ENCODE measurements at regions not wholly inside any gene's neighbourhood (a gene's known extent, or its start where the extent isn't known, plus 50 kb on each side); places are given as distances from the start of the nearest gene placed in this dataset.

DNA sequence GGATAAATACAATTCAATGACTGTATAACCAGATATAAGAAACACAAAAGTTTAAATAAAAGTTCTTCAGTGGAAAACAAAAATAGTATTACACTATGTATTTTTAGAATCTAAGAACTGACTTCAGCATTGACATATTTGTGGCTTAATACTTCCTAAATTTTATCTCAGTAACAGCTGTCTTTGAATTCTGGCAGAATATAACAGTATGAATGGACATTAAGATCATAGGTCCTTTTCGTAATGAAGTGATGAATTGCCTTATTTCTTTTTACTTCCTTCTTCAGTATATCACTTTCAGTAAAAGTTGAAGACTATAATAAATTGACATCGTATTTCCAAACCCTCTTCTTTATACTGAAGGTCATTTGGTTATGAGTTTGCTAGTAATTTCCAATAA, 1030.0 kb downstream of the MRPL39 start:
- TF ChIP-seq, protein P1, sequence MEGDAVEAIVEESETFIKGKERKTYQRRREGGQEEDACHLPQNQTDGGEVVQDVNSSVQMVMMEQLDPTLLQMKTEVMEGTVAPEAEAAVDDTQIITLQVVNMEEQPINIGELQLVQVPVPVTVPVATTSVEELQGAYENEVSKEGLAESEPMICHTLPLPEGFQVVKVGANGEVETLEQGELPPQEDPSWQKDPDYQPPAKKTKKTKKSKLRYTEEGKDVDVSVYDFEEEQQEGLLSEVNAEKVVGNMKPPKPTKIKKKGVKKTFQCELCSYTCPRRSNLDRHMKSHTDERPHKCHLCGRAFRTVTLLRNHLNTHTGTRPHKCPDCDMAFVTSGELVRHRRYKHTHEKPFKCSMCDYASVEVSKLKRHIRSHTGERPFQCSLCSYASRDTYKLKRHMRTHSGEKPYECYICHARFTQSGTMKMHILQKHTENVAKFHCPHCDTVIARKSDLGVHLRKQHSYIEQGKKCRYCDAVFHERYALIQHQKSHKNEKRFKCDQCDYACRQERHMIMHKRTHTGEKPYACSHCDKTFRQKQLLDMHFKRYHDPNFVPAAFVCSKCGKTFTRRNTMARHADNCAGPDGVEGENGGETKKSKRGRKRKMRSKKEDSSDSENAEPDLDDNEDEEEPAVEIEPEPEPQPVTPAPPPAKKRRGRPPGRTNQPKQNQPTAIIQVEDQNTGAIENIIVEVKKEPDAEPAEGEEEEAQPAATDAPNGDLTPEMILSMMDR (optimal IDR thresholded peaks at IDR 0.05 in 1 of 3, IDR thresholded peaks at IDR 0.05 in 1 of 3, conservative IDR thresholded peaks at IDR 0.05 in 1 of 3; ENCODE audit: extremely low read depth in 1 of 3, insufficient read depth in 2 of 3, low read length in 3 of 3), result no peak
- no peak for TF ChIP-seq EZH2 (IDR thresholded peaks at IDR 0.05; ENCODE audit: low read length)

All from keratinocyte (primary cell).